GM19328 (cell line): ENCODE measurements at regions not wholly inside any gene's neighbourhood (a gene's known extent, or its start where the extent isn't known, plus 50 kb on each side); places are given as distances from the start of the nearest gene placed in this dataset.

ENCODE experiments used
- ATAC-seq: cut with Tn5 transposase; IDR thresholded peaks from one replicate; pipeline ENCODE4 v1.9.1; 2021; ENCODE audit warnings: mild to moderate bottlenecking, moderate library complexity; ENCODE audit not compliant: unreplicated experiment

DNA sequence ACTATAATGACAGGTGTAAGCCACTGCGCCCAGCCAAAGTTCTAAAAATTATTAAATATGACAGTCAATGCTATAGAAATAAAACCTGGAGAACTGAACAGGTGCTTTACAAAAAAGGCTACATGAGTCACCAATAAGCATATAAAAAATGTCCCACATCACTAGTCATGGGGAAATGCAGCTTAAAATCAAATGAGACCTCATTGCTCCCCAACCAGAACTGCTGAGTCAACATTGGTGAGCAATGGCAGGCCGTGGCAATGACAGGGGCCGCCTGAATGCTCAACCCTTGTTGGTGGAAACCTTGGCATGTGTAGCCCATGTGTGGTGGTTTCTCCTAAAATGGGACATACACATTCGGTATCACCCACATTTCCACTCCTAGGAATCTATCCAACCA lies 352.3 kb upstream of the KLF6 start:
- no peak for ATAC-seq

DNA sequence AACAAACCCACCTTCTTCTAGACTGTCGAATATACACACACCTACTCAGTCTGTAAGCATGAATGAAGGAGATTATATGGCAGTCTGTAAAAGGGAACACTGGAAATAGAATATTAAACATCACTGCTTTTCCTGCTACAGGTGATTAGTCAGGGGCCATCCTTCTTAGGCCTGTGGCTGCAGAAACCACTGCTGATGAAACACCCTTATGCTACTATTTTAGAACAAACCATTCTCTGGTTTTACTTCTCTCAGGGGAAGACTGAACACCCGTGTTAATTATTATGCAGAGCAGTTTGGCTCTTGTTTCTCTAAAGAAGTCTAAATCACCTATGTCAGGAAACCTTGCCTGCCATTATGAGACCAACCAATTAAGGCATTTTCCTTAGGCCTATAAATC lies 351.1 kb upstream of the KLF6 start:
- ATAC-seq, result peak; percentile 80

DNA sequence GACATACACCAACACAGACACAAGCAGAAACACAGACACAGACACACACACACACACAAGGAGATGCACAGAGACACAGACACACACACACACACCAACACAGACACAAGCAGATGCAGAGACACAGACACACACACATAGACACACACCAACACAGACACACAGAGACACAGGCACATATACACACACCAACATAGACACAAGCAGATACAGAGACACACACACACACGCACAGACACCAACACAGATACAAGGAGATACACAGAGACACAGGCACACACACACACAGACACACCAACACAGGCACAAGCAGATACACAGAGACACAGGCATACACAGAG lies 347.2 kb upstream of the KLF6 start:
- ATAC-seq, result no peak

DNA sequence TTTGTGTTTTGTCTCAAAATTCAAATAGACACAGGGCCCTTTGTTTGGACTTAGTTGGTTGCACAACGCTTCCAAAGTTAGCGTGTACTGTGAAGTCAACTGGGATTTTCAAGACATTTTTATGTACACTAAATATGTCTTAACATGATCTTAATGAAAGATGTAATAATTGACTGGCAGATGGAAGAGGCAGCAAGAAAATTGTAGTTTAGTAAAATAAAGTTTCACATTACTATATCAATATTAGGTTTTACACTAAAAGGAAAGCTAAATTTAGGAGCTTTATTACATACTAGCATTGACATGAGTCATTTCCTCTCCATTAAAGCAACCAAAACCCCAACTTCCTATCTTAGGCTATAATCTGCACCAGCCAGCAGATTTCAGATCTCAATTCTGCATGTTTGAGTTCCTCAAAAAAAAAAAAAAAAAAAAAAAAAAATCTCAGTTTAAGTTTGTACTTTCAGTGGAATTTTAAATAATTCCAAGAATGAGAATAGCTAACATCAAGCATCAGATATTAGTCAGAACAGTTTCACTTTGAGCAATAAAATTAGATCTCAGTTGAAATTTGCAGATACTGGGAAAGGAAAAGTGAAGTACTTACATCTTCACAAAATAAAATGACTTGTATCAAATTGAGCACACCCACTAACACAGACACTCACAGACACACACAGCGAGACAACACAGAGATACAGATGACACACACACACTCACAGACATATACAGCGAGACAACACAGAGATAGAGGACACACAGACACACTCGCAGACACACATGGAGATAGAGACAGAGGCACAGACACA lies 346.6 kb upstream of the KLF6 start:
- peak; percentile 53 for ATAC-seq

DNA sequence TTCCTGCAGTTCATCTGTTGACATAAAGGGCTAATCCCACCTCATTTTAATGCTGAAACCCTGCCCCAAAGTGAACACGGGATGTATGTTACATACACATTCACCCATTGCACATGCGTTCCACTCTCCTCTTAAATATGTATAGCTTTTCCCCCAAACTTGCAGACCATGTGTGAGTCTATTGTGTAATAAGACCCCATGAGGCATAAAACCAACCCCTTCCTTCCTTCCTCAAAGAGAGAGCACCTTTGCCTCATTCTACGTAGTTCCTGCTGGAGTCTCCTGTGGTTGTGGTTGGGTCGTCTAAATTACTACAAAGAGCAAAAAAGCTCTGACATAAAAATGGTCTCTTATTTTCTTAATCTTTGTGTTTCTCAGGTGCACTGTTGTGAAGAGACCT lies 345.7 kb upstream of the KLF6 start:
- ATAC-seq, result no peak

DNA sequence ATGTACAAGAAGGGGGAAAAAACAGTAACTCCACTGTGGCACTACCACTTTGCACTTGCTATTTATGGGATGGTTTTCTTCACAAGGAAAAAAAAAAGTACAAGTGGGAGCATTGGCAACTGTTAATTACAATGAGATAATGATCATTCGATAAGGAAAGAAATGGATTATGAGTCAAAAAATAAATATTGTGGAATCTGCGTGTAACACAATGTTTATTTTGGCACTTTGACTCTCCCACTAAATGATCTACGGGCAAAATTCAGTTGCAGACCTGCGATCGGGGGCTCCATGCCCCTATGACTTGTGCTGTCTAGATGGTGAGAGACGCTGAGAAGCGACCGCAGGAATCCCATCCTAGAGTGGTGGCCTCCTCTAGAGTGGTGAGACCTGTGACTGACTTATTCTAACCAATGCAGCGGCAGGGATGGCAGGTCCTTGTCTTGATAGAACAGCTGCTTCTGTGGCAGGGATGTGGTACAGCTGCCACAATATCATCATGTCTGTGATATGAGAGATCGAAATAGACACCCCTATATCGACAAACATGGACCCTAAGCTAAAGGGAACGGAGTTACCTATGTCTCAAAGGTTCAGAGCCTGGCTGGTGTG lies 345.0 kb upstream of the KLF6 start:
- no peak for ATAC-seq

DNA sequence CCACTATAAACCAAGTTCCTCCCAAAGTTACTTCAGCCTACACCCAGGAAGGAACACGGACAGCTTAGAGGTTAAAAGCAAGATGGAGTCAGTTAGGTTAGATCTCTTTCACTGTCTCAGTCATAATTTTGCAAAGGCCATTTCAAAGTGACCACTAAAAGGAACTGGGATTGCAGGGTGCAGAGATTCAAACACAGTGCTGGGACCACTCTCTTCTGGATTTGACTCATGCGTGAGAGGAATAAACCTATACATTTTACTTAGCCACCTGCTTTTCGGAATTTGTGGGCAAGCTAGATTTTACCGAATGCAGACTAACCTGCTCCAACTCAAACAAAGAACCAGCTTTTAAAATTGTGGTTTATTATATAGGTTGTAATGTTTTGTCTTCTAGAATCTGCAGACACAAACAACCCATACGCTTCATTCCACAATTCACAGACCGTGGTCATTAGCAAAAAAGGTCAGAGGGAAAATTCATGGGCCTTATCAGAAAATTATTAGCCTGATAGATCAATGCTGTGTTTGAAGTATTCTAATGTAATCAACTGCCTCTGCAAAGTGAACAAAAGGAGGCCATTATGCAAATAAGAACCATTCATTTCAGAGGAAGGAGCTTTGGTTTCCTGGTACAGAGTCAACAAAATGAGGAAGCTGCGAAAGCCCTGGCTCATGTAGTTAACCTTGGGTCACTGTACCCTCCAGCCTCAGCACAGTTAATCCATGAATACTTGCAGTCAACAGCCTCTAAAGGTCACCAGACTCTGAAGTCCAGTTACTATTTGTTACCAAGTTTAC lies 342.7 kb upstream of the KLF6 start:
- ATAC-seq, result peak; percentile 57

- no peak for ATAC-seq
Observed at GRCh38 chr10:4125776-4126175, 340.8 kb upstream of the KLF6 start.

GRCh38 chr10:4121502-4122380 lies 336.7 kb upstream of the KLF6 start:
- ATAC-seq, result peak; percentile 76

GRCh38 chr10:4120096-4120853 lies 335.3 kb upstream of the KLF6 start:
- ATAC-seq, result no peak

GRCh38 chr10:4119107-4119506 lies 334.1 kb upstream of the KLF6 start:
- no peak for ATAC-seq

GRCh38 chr10:4117604-4118003 lies 332.6 kb upstream of the KLF6 start:
- ATAC-seq, result no peak

- no peak for ATAC-seq
Observed at GRCh38 chr10:4111643-4112042, 326.6 kb upstream of the KLF6 start.

DNA sequence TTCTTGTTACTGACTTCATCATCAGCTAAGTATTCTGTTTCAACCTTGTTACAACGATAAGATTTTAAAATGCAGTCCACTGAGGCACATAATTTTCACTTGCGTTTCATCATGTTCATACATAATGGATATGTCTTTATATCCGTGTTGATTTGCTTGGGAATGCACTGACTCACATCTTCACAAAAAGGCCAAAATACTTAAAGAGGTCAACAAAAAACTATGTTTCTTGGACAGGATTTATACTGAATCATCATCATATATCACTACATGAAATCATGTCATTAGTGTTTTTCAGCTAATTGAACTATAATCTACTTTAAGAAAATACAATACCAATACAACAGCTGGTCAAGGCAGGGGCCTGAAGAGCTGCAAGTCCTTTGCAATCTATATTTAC lies 324.5 kb upstream of the KLF6 start:
- no peak for ATAC-seq

GRCh38 chr10:4108693-4109092 lies 323.7 kb upstream of the KLF6 start:
- ATAC-seq, result no peak

- no peak for ATAC-seq
Observed at GRCh38 chr10:4107285-4107851, 322.4 kb upstream of the KLF6 start.

- ATAC-seq, result no peak
Observed at GRCh38 chr10:4103603-4104002, 318.6 kb upstream of the KLF6 start.

DNA sequence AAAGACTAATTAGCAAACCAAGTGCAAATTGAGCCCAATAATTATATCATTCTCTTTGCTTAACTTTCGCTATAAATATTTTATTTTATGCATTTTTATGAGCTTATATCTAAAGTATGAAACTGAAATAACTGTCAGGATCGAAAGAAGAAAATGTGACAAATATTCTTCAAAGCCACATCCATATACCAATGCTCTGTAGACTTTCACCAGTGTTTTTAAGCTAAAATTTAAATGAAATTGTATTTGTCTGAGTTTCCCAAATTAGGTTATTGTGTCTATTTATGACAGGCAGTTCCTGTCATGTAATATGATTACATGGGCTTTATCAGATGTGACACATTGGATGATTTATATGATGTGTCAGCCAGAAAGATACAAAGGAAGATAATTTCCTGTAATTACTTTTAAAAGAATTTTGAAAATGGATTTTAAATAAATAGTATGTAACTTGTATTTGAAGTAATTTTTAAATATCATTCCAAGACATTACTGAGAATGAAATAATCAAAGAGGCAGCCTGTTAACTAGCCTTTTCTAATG lies 317.9 kb upstream of the KLF6 start:
- no peak for ATAC-seq

GRCh38 chr10:4101918-4102654 lies 317.1 kb upstream of the KLF6 start:
- no peak for ATAC-seq
